ENCODE measurements at regions not wholly inside any gene's neighbourhood (a gene's known extent, or its start where the extent isn't known, plus 50 kb on each side); places are given as distances from the start of the nearest gene placed in this dataset.

- Histone ChIP-seq H3K18ac (ENCODE audit: low read depth, low read length) (no peak overlapping the region), H4K20me1 (ENCODE audit: insufficient read depth, low read length) (no peaks in the 10 kb centered on the region), H3K9me3 (ENCODE audit: control insufficient read depth, insufficient read depth, low read length) (no peaks in the 10 kb centered on the region), H3K27me3 (ENCODE audit: control insufficient read depth, insufficient read depth, low read length) (peaks cover 3% of the 10 kb centered on the region; the same call in 1 of the 2 replicates), H2BK20ac (ENCODE audit: low read depth, low read length) (no peak overlapping the region), H3K23ac (ENCODE audit: low read depth, low read length) (no peak overlapping the region), H4K91ac (ENCODE audit: insufficient read depth, low read depth, low read length) (no peak overlapping the region), H2AFZ (replicated peaks; ENCODE audit: low read length, poor library complexity) (no peak overlapping the region), H3K9ac (ENCODE audit: low read depth, low read length) (no peak overlapping the region), H3K79me1 (ENCODE audit: low read depth in 1 of 2, low read length in 2 of 2) (no peaks in the 10 kb centered on the region), H3K27ac (ENCODE audit: insufficient read depth, low read length) (no peak overlapping the region), H3K36me3 (ENCODE audit: control insufficient read depth, insufficient read depth, low read length) (no peaks in the 10 kb centered on the region), H2AK9ac (replicated peaks; ENCODE audit: low read depth, low read length, poor library complexity) (no peak overlapping the region), H3K4ac (ENCODE audit: low read depth, low read length) (no peak overlapping the region), H2BK5ac (ENCODE audit: low read depth, low read length, poor library complexity, severe bottlenecking) (no peak overlapping the region), H4K5ac (ENCODE audit: low read depth, low read length) (no peak overlapping the region), H3K4me2 (ENCODE audit: low read depth, low read length) (no peak overlapping the region), H3K4me3 (ENCODE audit: insufficient read depth, low read depth, low read length) (no peak overlapping the region), H2AK5ac (ENCODE audit: low read depth, low read length) (no peak overlapping the region), H3K56ac (ENCODE audit: extremely low read depth, insufficient read depth, low read length) (no peak overlapping the region), H3K14ac (replicated peaks; ENCODE audit: low read depth, low read length) (no peak overlapping the region), H3K9me1 (ENCODE audit: insufficient read depth, low read length) (no peaks in the 10 kb centered on the region), H2BK120ac (ENCODE audit: low read depth, low read length) (no peak overlapping the region), H4K8ac (ENCODE audit: low read depth in 2 of 2, low read length in 2 of 2) (no peak overlapping the region), H2BK15ac (ENCODE audit: low read depth, low read length) (no peak overlapping the region), H3K4me1 (ENCODE audit: control insufficient read depth, insufficient read depth, low read length) (no peaks in the 10 kb centered on the region)
- BruUV-seq (replicated peaks): no TSS peak
- ChIA-PET CTCF (no interaction called here), POLR2A (ENCODE audit: unreplicated experiment) (no interaction called here)
- dilution Hi-C loops (cut with HindIII; ENCODE audit: low sequenced_read_pairs, unreplicated experiment) (no loop called here), intact Hi-C loops (cut with micrococcal nuclease) (no loop called here), in situ Hi-C loops (cut with MboI; ENCODE audit: low sequenced_read_pairs) (no loop called here)
- ATAC-seq (ENCODE audit: low read depth): no peak
- no peak for TF ChIP-seq MXI1 (IDR thresholded peaks at IDR 0.05; ENCODE audit: borderline replicate concordance, low read depth, low read length)
- TF ChIP-seq MAZ (IDR thresholded peaks at IDR 0.05; ENCODE audit: borderline replicate concordance, low read depth, low read length): no peak
- TF ChIP-seq CTCF (conservative IDR thresholded peaks at IDR 0.05; ENCODE audit: low read depth, low read length): no peak
- no peak for TF ChIP-seq BHLHE40 (IDR thresholded peaks at IDR 0.05; ENCODE audit: low read depth, low read length)
- TF ChIP-seq USF2 (IDR thresholded peaks at IDR 0.05; ENCODE audit: low read depth, low read length): no peak
- TF ChIP-seq NFE2L2 (IDR thresholded peaks at IDR 0.05; ENCODE audit: low read depth, low read length): no peak
- TF ChIP-seq CEBPB (IDR thresholded peaks at IDR 0.05; ENCODE audit: low read depth, low read length): no peak
- no peak for TF ChIP-seq RAD21 (IDR thresholded peaks at IDR 0.05; ENCODE audit: low read length)
- no peak for TF ChIP-seq MAFK (IDR thresholded peaks at IDR 0.05; ENCODE audit: low read depth, low read length)
- no peak for TF ChIP-seq FOS (IDR thresholded peaks at IDR 0.05; ENCODE audit: low read depth, low read length)
- TF ChIP-seq ELK1 (IDR thresholded peaks at IDR 0.05; ENCODE audit: borderline replicate concordance, low read depth, low read length): no peak
- TF ChIP-seq RFX5 (IDR thresholded peaks at IDR 0.05; ENCODE audit: low read depth, low read length): no peak
- no peak for TF ChIP-seq CHD1 (IDR thresholded peaks at IDR 0.05; ENCODE audit: low read depth, low read length)
- no peak for TF ChIP-seq RCOR1 (IDR thresholded peaks at IDR 0.05; ENCODE audit: insufficient replicate concordance, low read length)
- TF ChIP-seq POLR2A (IDR thresholded peaks at IDR 0.05; ENCODE audit: low read depth, low read length): no peak
- TF ChIP-seq SMC3 (IDR thresholded peaks at IDR 0.05; ENCODE audit: low read depth, low read length): no peak
- no peak for DNase-seq
- WGBS, 2 experiments (ENCODE audit: extremely low coverage in 2 of 2, insufficient read length in 1 of 2): 67% methylated on average over 1 of the region's 1 CpG; no CpG with 5 or more reads in 1 of the 2 experiments
Measured at GRCh38 chr13:34143637-34144036, 325.7 kb downstream of the RFC3 start.

All from IMR-90 (cell line).